GM23338 (cell line): ENCODE measurements at regions not wholly inside any gene's neighbourhood (a gene's known extent, or its start where the extent isn't known, plus 50 kb on each side); places are given as distances from the start of the nearest gene placed in this dataset.
A peak's percentile ranks its signal among the peaks of the same experiment; 100 is the strongest.

Experiments
- ATAC-seq: fragments of 200-7000 bp; cut with Tn5 transposase; 3 replicates; pipeline ENCODE4 v1.9.1; 2020
- DNase-seq: peaks from one replicate; pipeline ENCODE4 v3.0.0-alpha.2; 2015; ENCODE audit warnings: low spot score
- H2AFZ ChIP-seq: fragments of 200-600 bp; sonication (generic); 2 replicates; pipeline ENCODE4 v1.8.0; 2016; ENCODE audit warnings: antibody characterized with exemption, mild to moderate bottlenecking, moderate library complexity
- H3F3A ChIP-seq: fragments of 200-600 bp; sonication (generic); replicated peaks from 2 replicates; pipeline ENCODE4 v1.8.0; 2017; ENCODE audit warnings: antibody characterized with exemption, mixed run types, low read depth
- H3K27ac ChIP-seq: fragments of 200-600 bp; sonication (generic); 2 replicates; pipeline ENCODE4 v1.6.1; 2016; ENCODE audit warnings: low read depth
- H3K27me3 ChIP-seq: fragments of 200-600 bp; sonication (generic); 2 replicates; pipeline ENCODE4 v1.8.0; 2016; ENCODE audit warnings: mild to moderate bottlenecking, mixed run types, moderate library complexity; ENCODE audit not compliant: insufficient read depth
- H3K36me3 ChIP-seq: fragments of 200-600 bp; sonication (generic); 2 replicates; pipeline ENCODE4 v1.8.0; 2016; ENCODE audit warnings: mild to moderate bottlenecking; ENCODE audit not compliant: insufficient read depth
- H3K4me1 ChIP-seq: fragments of 200-600 bp; sonication (generic); 2 replicates; pipeline ENCODE4 v1.8.0; 2016; ENCODE audit warnings: mild to moderate bottlenecking, moderate library complexity; ENCODE audit not compliant: insufficient read depth
- H3K4me2 ChIP-seq: fragments of 200-600 bp; sonication (generic); 2 replicates; pipeline ENCODE4 v1.7.1; 2017; ENCODE audit warnings: mixed run types
- H3K4me3 ChIP-seq: fragments of 200-600 bp; sonication (generic); 2 replicates; pipeline ENCODE4 v1.6.1; 2016; ENCODE audit warnings: mixed run types
- H3K79me2 ChIP-seq: fragments of 200-600 bp; sonication (generic); replicated peaks from 2 replicates; pipeline ENCODE4 v1.8.0; 2017; ENCODE audit warnings: mild to moderate bottlenecking; ENCODE audit not compliant: insufficient read depth
- H3K9me2 ChIP-seq: fragments of 200-600 bp; sonication (generic); 2 replicates; pipeline ENCODE4 v1.8.0; 2017; ENCODE audit not compliant: insufficient read depth
- H4K20me1 ChIP-seq: fragments of 200-600 bp; sonication (generic); replicated peaks from 2 replicates; pipeline ENCODE4 v1.8.0; 2017; ENCODE audit warnings: mild to moderate bottlenecking; ENCODE audit not compliant: insufficient read depth
- H3K27ac Mint-ChIP-seq: 2 replicates; pipeline ENCODE4 v1.8.0; 2020; ENCODE audit warnings: inconsistent platforms, mild to moderate bottlenecking, moderate library complexity, mixed read lengths
- H3K27me3 Mint-ChIP-seq: 3 replicates; pipeline ENCODE4 v1.8.0; 2022; ENCODE audit warnings: low read depth, mild to moderate bottlenecking, moderate library complexity, mixed read lengths, inconsistent platforms; ENCODE audit not compliant: insufficient read depth, poor library complexity
- H3K36me3 Mint-ChIP-seq: 3 replicates; pipeline ENCODE4 v1.8.0; 2021; ENCODE audit warnings: low read depth, mild to moderate bottlenecking, inconsistent platforms, moderate library complexity, mixed read lengths
- H3K4me1 Mint-ChIP-seq: 3 replicates; pipeline ENCODE4 v1.8.0; 2020; ENCODE audit warnings: mild to moderate bottlenecking, inconsistent platforms, mixed read lengths
- H3K4me3 Mint-ChIP-seq: 3 replicates; pipeline ENCODE4 v1.8.0; 2021; ENCODE audit warnings: moderate library complexity, mild to moderate bottlenecking, inconsistent platforms, mixed read lengths
- H3K9me3 Mint-ChIP-seq: 3 replicates; pipeline ENCODE4 v1.8.0; 2020; ENCODE audit warnings: moderate library complexity, mild to moderate bottlenecking, inconsistent platforms, mixed read lengths
- CREB1 ChIP-seq: fragments of 250-450 bp; sonication (Bioruptor Pico); IDR thresholded peaks from 2 replicates; pipeline ENCODE4 v1.5.0; 2020; ENCODE audit warnings: low read depth, mild to moderate bottlenecking, moderate library complexity
- EZH2 ChIP-seq: fragments of 200-600 bp; sonication (generic); IDR thresholded peaks from one replicate; pipeline ENCODE4 v1.8.0; 2017; ENCODE audit warnings: antibody characterized with exemption, mild to moderate bottlenecking, low read depth; ENCODE audit not compliant: unreplicated experiment
- EZH2phosphoT487 ChIP-seq: fragments of 200-600 bp; sonication (generic); IDR thresholded peaks from one replicate; pipeline ENCODE4 v1.8.1; 2018; ENCODE audit warnings: antibody characterized with exemption; ENCODE audit not compliant: unreplicated experiment
- JUNB ChIP-seq: IDR thresholded peaks from one replicate; pipeline ENCODE4 v1.6.1; 2016; ENCODE audit warnings: antibody characterized with exemption; ENCODE audit not compliant: unreplicated experiment
- NANOG ChIP-seq: IDR thresholded peaks from 2 replicates; pipeline ENCODE4 v1.6.1; 2016; ENCODE audit warnings: antibody characterized with exemption, borderline replicate concordance
- POLR2AphosphoS5 ChIP-seq: IDR thresholded peaks from 2 replicates; pipeline ENCODE4 v1.6.1; 2016; ENCODE audit warnings: antibody characterized with exemption, low read depth
- STAT1 ChIP-seq: IDR thresholded peaks from one replicate; pipeline ENCODE4 v1.6.1; 2016; ENCODE audit warnings: antibody characterized with exemption; ENCODE audit not compliant: unreplicated experiment
- ZNF114 ChIP-seq: fragments of 250-450 bp; sonication (Bioruptor Pico); IDR thresholded peaks from 2 replicates; pipeline ENCODE4 v1.5.0; 2020; ENCODE audit warnings: mild to moderate bottlenecking, moderate library complexity
- ZNF331 ChIP-seq: fragments of 250-450 bp; sonication (Bioruptor Pico); IDR thresholded peaks from 2 replicates; pipeline ENCODE4 v1.5.0; 2020; ENCODE audit warnings: low read depth, mild to moderate bottlenecking, moderate library complexity
- ZNF462 ChIP-seq: fragments of 250-450 bp; sonication (Bioruptor Pico); IDR thresholded peaks from 2 replicates; pipeline ENCODE4 v1.5.0; 2020; ENCODE audit warnings: mild to moderate bottlenecking, moderate library complexity
- TF ChIP-seq, protein P1 (sequence below): IDR thresholded peaks from one replicate; pipeline ENCODE4 v1.6.1; 2018; ENCODE audit warnings: antibody characterized with exemption; ENCODE audit not compliant: unreplicated experiment
- TF ChIP-seq, protein P2 (sequence below), 2 experiments: fragments of 200-600 bp in 1 of 2; sonication (generic) in 1 of 2; conservative IDR thresholded peaks; 2 replicates each; pipeline versions ENCODE4 v1.5.1 to v1.6.1; 2016 to 2017; ENCODE audit warnings: antibody characterized with exemption in 2 of 2, low read depth in 2 of 2, mild to moderate bottlenecking in 2 of 2, moderate library complexity in 1 of 2
- TF ChIP-seq, protein P3 (sequence below): IDR thresholded peaks from 2 replicates; pipeline ENCODE4 v1.6.1; 2016; ENCODE audit warnings: antibody characterized with exemption

GRCh38 chr9:119500072-119500771 lies 131.0 kb upstream of the BRINP1 start:
- Histone ChIP-seq H3K36me3 (no peaks in the 10 kb centered on the region), H3K4me3 (no peak overlapping the region), H3K4me1 (no peaks in the 10 kb centered on the region), H3F3A (no peaks in the 10 kb centered on the region), H4K20me1 (no peaks in the 10 kb centered on the region), H3K27me3 (no peaks in the 10 kb centered on the region), H3K79me2 (no peaks in the 10 kb centered on the region), H2AFZ (peak overlapping the region; percentile 85; the same call in 1 of the 2 replicates), H3K27ac (no peak overlapping the region), H3K4me2 (no peak overlapping the region), H3K9me2 (peaks cover 9% of the 10 kb centered on the region; the same call in 1 of the 2 replicates)
- no peak for ATAC-seq
- no peak for DNase-seq
- H3K4me3 Mint-ChIP-seq: no peak overlapping the region
- peak overlapping the region; percentile 6; the same call in 1 of the 2 replicates for H3K27ac Mint-ChIP-seq
- no peaks in the 10 kb centered on the region; the same call in 2 of the 3 replicates for H3K9me3 Mint-ChIP-seq
- no peaks in the 10 kb centered on the region for H3K36me3 Mint-ChIP-seq
- H3K4me1 Mint-ChIP-seq: no peaks in the 10 kb centered on the region
- peaks cover 3% of the 10 kb centered on the region for H3K27me3 Mint-ChIP-seq
- TF ChIP-seq, protein P1, sequence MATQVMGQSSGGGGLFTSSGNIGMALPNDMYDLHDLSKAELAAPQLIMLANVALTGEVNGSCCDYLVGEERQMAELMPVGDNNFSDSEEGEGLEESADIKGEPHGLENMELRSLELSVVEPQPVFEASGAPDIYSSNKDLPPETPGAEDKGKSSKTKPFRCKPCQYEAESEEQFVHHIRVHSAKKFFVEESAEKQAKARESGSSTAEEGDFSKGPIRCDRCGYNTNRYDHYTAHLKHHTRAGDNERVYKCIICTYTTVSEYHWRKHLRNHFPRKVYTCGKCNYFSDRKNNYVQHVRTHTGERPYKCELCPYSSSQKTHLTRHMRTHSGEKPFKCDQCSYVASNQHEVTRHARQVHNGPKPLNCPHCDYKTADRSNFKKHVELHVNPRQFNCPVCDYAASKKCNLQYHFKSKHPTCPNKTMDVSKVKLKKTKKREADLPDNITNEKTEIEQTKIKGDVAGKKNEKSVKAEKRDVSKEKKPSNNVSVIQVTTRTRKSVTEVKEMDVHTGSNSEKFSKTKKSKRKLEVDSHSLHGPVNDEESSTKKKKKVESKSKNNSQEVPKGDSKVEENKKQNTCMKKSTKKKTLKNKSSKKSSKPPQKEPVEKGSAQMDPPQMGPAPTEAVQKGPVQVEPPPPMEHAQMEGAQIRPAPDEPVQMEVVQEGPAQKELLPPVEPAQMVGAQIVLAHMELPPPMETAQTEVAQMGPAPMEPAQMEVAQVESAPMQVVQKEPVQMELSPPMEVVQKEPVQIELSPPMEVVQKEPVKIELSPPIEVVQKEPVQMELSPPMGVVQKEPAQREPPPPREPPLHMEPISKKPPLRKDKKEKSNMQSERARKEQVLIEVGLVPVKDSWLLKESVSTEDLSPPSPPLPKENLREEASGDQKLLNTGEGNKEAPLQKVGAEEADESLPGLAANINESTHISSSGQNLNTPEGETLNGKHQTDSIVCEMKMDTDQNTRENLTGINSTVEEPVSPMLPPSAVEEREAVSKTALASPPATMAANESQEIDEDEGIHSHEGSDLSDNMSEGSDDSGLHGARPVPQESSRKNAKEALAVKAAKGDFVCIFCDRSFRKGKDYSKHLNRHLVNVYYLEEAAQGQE: no peak
- no peak for TF ChIP-seq ZNF114 (CRISPR knock-in tag)
- TF ChIP-seq NANOG: no peak
- TF ChIP-seq, protein P2, sequence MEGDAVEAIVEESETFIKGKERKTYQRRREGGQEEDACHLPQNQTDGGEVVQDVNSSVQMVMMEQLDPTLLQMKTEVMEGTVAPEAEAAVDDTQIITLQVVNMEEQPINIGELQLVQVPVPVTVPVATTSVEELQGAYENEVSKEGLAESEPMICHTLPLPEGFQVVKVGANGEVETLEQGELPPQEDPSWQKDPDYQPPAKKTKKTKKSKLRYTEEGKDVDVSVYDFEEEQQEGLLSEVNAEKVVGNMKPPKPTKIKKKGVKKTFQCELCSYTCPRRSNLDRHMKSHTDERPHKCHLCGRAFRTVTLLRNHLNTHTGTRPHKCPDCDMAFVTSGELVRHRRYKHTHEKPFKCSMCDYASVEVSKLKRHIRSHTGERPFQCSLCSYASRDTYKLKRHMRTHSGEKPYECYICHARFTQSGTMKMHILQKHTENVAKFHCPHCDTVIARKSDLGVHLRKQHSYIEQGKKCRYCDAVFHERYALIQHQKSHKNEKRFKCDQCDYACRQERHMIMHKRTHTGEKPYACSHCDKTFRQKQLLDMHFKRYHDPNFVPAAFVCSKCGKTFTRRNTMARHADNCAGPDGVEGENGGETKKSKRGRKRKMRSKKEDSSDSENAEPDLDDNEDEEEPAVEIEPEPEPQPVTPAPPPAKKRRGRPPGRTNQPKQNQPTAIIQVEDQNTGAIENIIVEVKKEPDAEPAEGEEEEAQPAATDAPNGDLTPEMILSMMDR (conservative IDR thresholded peaks at IDR 0.05; ENCODE audit: low read depth in 2 of 2): no peak
- TF ChIP-seq ZNF462 (CRISPR knock-in tag): no peak
- no peak for TF ChIP-seq ZNF331 (CRISPR knock-in tag)
- no peak for TF ChIP-seq EZH2phosphoT487
- TF ChIP-seq EZH2: no peak
- no peak for TF ChIP-seq STAT1
- no peak for TF ChIP-seq JUNB
- TF ChIP-seq, protein P3, sequence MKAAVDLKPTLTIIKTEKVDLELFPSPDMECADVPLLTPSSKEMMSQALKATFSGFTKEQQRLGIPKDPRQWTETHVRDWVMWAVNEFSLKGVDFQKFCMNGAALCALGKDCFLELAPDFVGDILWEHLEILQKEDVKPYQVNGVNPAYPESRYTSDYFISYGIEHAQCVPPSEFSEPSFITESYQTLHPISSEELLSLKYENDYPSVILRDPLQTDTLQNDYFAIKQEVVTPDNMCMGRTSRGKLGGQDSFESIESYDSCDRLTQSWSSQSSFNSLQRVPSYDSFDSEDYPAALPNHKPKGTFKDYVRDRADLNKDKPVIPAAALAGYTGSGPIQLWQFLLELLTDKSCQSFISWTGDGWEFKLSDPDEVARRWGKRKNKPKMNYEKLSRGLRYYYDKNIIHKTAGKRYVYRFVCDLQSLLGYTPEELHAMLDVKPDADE: no peak
- TF ChIP-seq CREB1 (CRISPR knock-in tag): no peak
- TF ChIP-seq POLR2AphosphoS5: no peak
